Daoy (cell line): ENCODE measurements at regions not wholly inside any gene's neighbourhood (a gene's known extent, or its start where the extent isn't known, plus 50 kb on each side); places are given as distances from the start of the nearest gene placed in this dataset.
"Not testable (repeated sequence)": the region's sequence is repeated elsewhere in the genome, so short reads cannot be mapped to it uniquely, and the experiment has no call there.

ENCODE experiments used
- DNase-seq: peaks from one replicate; pipeline ENCODE4 v3.0.0-alpha.2; 2015; ENCODE audit warnings: low read depth

GRCh38 chr1:242629396-242629795 is 104.9 kb upstream of the PLD5 start:
- peak; percentile 62 for DNase-seq

DNA sequence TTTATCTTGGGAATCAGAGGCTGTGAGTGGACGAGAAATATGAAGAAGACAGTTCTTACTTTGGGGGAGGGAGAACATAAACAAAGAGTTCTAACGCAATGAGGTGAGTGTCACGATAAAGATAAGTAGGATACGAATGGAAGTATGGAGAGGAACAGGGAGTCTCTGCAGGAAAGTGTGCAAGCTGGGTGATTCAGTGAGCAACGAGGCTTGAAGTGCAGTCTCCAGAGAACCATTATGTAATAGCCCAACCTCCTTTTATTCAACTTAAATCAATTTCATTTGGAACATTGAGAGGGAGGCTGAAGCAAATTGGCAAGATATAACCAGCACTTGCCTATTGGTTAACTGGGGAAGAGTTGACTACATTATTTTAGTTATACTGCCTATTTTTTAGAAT is 99.3 kb upstream of the PLD5 start:
- no peak for DNase-seq

- DNase-seq: no peak
Observed at GRCh38 chr1:242623119-242623518, 98.6 kb upstream of the PLD5 start.

DNA sequence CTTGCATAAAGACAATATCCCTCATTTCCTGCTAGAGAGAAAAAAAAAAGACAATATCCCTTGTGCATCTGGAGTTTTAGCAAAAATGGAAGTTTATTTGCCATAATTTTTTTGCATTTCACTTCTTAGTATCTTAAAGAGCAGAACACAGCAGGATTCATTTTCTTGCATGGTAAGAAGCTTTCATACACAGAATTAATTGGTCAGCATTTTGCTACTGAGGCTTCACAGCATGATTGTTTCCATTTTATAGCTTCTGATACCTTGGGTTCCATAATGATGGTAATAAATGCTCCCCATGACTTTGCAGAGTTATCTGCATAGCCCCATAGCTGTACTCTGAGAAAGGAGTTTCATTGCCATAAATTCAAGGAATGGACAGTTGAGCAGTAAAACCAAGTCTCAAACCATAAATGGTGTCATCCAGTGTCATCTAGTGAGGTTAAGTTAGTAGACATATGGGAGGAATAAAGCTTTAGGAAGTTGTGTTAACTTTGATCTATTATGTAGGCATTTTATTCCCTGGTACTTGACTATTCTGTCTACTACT is 88.8 kb upstream of the PLD5 start:
- no peak for DNase-seq

- no peak for DNase-seq
Observed at GRCh38 chr1:242610209-242610608, 85.7 kb upstream of the PLD5 start.

DNA sequence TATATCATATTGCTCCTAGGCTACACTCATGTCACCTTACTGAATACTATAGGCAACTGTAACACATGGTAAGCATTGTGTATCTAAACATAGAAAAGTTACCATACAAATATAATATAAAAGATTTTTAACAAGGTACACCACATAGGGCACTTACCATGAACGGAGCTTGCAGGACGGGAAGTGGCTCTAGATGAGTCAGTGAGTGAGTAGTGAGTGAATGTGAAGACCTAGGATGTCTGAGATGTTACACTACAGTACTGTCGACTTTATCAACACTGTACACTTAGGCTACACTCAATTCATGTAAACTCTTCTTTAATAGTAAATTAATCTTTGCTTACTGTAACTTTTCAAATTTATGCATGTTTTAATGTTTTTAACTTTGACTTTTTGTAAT is 81.0 kb upstream of the PLD5 start:
- DNase-seq: peak; percentile 50

- peak; percentile 17 for DNase-seq
Observed at GRCh38 chr1:242602001-242602400, 77.5 kb upstream of the PLD5 start.

DNA sequence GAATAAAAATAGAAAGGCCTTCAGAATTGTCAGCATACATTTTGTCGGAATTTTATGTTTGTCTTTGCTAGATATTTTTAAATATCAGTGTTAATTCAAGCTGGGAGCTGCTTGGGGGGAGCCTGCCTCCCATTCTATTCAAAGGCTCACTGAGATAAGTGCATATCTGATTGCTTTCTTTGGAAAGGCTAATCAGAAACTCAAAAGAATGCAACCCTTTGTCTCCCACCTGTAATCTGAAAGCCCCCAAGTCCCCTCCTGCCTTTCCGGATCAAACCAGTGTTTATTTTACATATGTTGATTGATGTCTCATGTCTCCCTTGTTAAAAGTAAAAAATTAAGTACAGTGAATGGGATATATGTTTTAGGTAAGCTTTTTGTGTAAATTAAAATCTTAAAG is 69.3 kb upstream of the PLD5 start:
- not testable (repeated sequence) for DNase-seq

DNA sequence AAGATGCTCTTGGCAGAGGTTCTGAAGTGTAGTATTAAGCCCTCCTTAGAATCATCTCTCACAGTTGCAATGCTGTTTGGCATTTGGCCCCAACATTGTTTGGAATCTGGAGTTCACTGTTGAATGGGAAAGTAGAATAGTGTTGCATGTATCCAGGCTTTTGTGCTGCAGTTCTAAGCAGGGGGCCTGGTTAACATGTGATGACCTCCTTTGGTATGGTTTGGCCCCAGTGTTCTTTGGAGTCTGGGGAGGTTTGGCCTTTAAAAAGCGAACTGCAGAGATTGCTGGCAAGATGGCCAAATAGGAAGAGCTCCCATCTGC is 61.8 kb upstream of the PLD5 start:
- DNase-seq: no peak

GRCh38 chr1:242585616-242586359 is 61.3 kb upstream of the PLD5 start:
- DNase-seq: no peak

DNA sequence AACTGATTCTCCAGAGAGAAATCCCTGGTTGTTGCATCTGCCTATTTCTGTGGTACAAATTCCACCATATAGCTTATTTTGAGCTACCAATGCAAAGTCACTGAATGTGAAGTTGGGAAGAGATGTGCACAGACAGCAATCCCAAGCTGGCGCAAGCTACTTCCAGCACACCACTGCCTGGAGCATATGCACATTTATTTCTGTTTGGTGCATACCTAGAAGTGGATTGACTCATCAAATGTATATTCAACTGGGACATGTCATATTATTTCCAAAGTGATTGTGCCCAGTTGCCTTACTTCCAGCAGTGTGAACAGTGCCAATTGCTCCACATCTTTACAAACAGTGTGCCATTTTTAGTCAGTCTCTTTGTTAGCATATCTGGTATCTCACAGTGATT is 58.2 kb upstream of the PLD5 start:
- DNase-seq: no peak

DNA sequence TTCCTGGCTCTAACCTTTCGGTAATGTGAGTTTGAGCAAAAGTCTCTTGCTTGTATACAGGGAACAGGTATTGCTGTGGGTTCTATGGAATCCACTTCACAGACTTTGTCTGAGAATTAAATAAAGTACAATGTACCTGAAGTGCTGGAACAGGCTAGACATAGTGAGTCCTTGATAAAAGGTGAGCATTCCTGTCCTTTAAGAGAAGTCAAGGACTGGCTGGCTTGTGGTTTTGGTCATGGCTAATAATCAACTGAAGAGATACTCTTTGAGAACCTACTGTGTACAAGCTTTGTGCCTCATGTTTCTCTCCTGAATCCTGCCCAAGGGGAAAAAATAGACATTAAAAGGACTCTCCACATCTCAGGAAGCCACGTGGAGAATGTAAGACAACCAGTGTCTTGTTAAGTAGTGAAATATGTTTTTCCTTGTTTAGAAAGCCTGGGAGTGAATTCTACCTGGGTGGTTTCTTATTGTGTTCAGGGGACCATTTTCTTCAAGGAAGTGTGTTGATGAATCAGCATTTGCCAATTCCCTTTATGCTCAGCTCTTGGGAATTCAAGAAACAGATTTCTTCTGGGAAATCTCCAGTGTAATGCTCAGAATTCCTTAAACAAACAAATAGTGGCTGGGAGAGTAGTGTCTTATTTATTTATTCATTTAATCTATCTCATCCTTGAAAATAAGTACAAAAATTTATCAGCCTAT is 55.2 kb upstream of the PLD5 start:
- no peak for DNase-seq
